Heart right ventricle (tissue), 16 donors: ENCODE measurements at regions not wholly inside any gene's neighbourhood (a gene's known extent, or its start where the extent isn't known, plus 50 kb on each side); places are given as distances from the start of the nearest gene placed in this dataset.
A peak's percentile ranks its signal among the peaks of the same experiment; 100 is the strongest.

ENCODE experiments used
- ATAC-seq, 8 donors: fragments of 200-7000 bp; cut with Tn5 transposase; one replicate each; pipeline ENCODE4 v1.9.1; 2020; ENCODE audit warnings: mild to moderate bottlenecking in 8 of 8, moderate library complexity in 8 of 8, moderate number of reproducible peaks in 1 of 8
- DNase-seq, 2 donors: peaks; one replicate each; pipeline ENCODE4 v3.0.0-alpha.2; 2020
- H3K27ac ChIP-seq, 10 donors: fragments of 200-600 bp; sonication (generic) in 2 of 10; one replicate each; pipeline versions ENCODE4 v1.5.0 to v1.8.0; 2020 to 2022; ENCODE audit warnings: mild to moderate bottlenecking in 3 of 10
- H3K27me3 ChIP-seq, 7 donors: fragments of 200-600 bp; one replicate each; pipeline ENCODE4 v1.8.0; 2021 to 2022; ENCODE audit warnings: mild to moderate bottlenecking in 2 of 7
- H3K36me3 ChIP-seq, 9 donors: fragments of 200-600 bp; sonication (generic) in 1 of 9; one replicate each; pipeline versions ENCODE4 v1.5.0 to v1.8.0; 2020 to 2022; ENCODE audit warnings: mild to moderate bottlenecking in 2 of 9
- H3K4me1 ChIP-seq, 9 donors: fragments of 200-600 bp; sonication (generic) in 1 of 9; one replicate each; pipeline versions ENCODE4 v1.5.0 to v1.8.0; 2020 to 2022; ENCODE audit warnings: mild to moderate bottlenecking in 4 of 9
- H3K4me3 ChIP-seq, 10 donors: fragments of 200-600 bp; sonication (generic) in 2 of 10; one replicate each; pipeline versions ENCODE4 v1.5.0 to v1.8.0; 2020 to 2022; ENCODE audit warnings: mild to moderate bottlenecking in 7 of 10, moderate library complexity in 2 of 10
- H3K9me3 ChIP-seq, 11 donors: fragments of 200-600 bp in 10 of 11; sonication (generic) in 2 of 11; one replicate each; pipeline versions ENCODE4 v1.5.0 to v1.8.0; 2013 to 2022; ENCODE audit warnings: mild to moderate bottlenecking in 2 of 11, control low read depth in 1 of 11, moderate library complexity in 1 of 11
- CTCF ChIP-seq, 9 donors: fragments of 200-600 bp; sonication (generic) in 2 of 9; IDR thresholded peaks; one replicate each; pipeline versions ENCODE4 v1.5.0 to v1.8.0; 2021 to 2022; ENCODE audit warnings: antibody characterized with exemption in 9 of 9, mild to moderate bottlenecking in 5 of 9, moderate library complexity in 1 of 9
- WGBS, 2 donors: extraction: QIAGEN DNeasy Blood & Tissue Kit; methylation state at CpG; one replicate each; pipeline ENCODE4 v1.1.7; 2013; ENCODE audit warnings: inconsistent platforms in 1 of 2; 5-methylcytosine and 5-hydroxymethylcytosine counted together
- intact Hi-C, 10 donors: fragments of 100-400 bp; cut with DNase I; formaldehyde crosslinking; loops; one replicate each; pipeline versions ENCODE4 v1.11.1 to v1.14.2; 2022
- donor health status: Arrhythmogenic right ventricular cardiomyopathy.
- donor health status: ischemic (EF 13 %, LVEDD 7.1; RV severe dilation, severe dysfunction).
- donor health status: healthy with polysubstance abuse.
- donor health status: DM: no; HTN: yes; CAD: no.
- donor health status: DM: no; HTN: no; CAD: no.
- donor health status: ischemic (EF 25% LVEDD 6.9; RV normal size, moderate dysfunction).
- donor health status: ischemic (EF 25% LVEDD 5.7; RV mildly dilated, moderate dysfunction).
- donor health status: healthy.
- donor health status: DM: yes; HTN: yes; CAD: no.
- donor health status: Ischemic cardiomyopathy.
- donor health status: ischemic (EF 35%, LVEDD 5.7; RV mildly dilated, moderate dysfunction).
- donor health status: nonischemic (EF 11% LVEDD 7.7; RV severe dilation, severe dysfunction).
- donor health status: DM: yes; HTN: yes; CAD: no.
- donor health status: PGD.
- donor health status: ischemic (EF 29% LVEDD 5.4; RV normal size, mild dysfunction).
- donor health status: nonischemic (EF 23%, LVEDD 6.1; RV moderate dilation, normal function).

DNA sequence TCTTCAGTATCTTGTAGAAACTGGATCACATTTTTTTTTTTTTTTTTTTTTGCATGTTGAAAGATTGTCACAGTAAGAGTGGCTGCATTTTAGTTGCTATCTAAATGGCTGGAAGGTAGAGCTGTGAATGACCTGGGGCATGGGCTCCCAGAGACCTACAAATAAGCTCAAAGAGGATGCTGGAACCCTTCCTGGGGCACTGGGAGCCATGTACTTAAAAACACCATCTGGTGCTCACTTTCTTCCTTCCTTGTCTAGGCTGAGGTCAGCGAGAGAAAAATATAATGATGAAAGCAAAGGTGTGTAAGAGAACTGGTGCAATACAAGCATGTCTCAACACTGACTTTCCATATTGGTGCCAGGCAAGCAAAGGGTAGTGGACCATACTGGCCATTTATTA lies 323.9 kb downstream of the SV2B start:
- intact Hi-C loops: loop anchor here in 1 of 10 donors (10.0 kb wide), 1 partner anchor 61 kb away; no protein-coding TSS in a partner anchor
- peaks cover 0 to 9% (median 0%) of the 10 kb centered on the region in 11 donors for H3K9me3 ChIP-seq
- peaks cover 0 to 4% (median 0%) of the 10 kb centered on the region in 9 donors for H3K4me1 ChIP-seq
- TF ChIP-seq CTCF (IDR thresholded peaks at IDR 0.05): no peak
- no peak for DNase-seq
- H3K36me3 ChIP-seq: no peaks in the 10 kb centered on the region
- WGBS, 2 donors: 74 to 88% methylated on average over 1 of the region's 1 CpG
- H3K27me3 ChIP-seq: peaks cover 0 to 2% (median 0%) of the 10 kb centered on the region in 7 donors
- ATAC-seq: no peak
- no peak overlapping the region for H3K4me3 ChIP-seq
- peak overlapping the region in 1 of 10 donors; percentile 57 for H3K27ac ChIP-seq

DNA sequence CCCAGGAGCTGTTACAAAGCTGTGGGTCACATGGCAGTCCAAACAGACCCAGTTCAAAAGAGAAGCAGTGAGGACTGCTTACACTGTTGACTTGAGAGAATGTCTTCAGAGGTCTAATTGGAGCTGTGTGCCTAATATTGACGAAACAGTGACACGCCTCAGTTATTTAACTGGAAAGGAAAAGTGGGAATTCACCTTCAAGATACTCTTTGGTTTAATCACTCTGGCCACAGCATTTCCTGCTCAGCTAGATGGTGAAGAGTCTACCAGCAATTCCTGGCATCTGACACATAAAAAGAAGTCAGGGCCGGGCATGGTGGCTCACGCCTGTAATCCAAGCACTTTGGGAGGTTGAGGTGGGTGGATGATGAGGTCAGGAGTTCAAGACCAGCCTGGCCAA lies 326.4 kb downstream of the SV2B start:
- Histone ChIP-seq H3K4me3 (no peak overlapping the region), H3K4me1 (peaks cover 0 to 4% (median 0%) of the 10 kb centered on the region in 9 donors), H3K36me3 (no peaks in the 10 kb centered on the region), H3K9me3 (no peaks in the 10 kb centered on the region), H3K27ac (no peak overlapping the region), H3K27me3 (peaks cover 0 to 2% (median 0%) of the 10 kb centered on the region in 7 donors)
- no peak for DNase-seq
- no peak for ATAC-seq
- 79 to 86% methylated on average over 4 of the region's 4 CpGs for WGBS, 2 donors
- intact Hi-C loops: loop anchor here in 1 of 10 donors (10.0 kb wide), 1 partner anchor 58 kb away; no protein-coding TSS in a partner anchor
- no peak for TF ChIP-seq CTCF (IDR thresholded peaks at IDR 0.05)

GRCh38 chr15:91429973-91430372 lies 329.9 kb downstream of the SV2B start:
- DNase-seq (no peak), ATAC-seq (no peak)
- Histone ChIP-seq H3K27me3 (peaks cover 0 to under 1% (median 0%) of the 10 kb centered on the region in 7 donors), H3K9me3 (peaks cover 0 to 8% (median 0%) of the 10 kb centered on the region in 11 donors), H3K27ac (peak overlapping the region in 1 of 10 donors; percentile 75), H3K36me3 (no peaks in the 10 kb centered on the region), H3K4me1 (no peaks in the 10 kb centered on the region), H3K4me3 (no peak overlapping the region)
- intact Hi-C loops: loop anchor here in 1 of 10 donors (10.0 kb wide), 1 partner anchor 55 kb away; no protein-coding TSS in a partner anchor
- TF ChIP-seq CTCF (IDR thresholded peaks at IDR 0.05): no peak
- WGBS, 2 donors: 69 to 78% methylated on average over 9 of the region's 9 CpGs

DNA sequence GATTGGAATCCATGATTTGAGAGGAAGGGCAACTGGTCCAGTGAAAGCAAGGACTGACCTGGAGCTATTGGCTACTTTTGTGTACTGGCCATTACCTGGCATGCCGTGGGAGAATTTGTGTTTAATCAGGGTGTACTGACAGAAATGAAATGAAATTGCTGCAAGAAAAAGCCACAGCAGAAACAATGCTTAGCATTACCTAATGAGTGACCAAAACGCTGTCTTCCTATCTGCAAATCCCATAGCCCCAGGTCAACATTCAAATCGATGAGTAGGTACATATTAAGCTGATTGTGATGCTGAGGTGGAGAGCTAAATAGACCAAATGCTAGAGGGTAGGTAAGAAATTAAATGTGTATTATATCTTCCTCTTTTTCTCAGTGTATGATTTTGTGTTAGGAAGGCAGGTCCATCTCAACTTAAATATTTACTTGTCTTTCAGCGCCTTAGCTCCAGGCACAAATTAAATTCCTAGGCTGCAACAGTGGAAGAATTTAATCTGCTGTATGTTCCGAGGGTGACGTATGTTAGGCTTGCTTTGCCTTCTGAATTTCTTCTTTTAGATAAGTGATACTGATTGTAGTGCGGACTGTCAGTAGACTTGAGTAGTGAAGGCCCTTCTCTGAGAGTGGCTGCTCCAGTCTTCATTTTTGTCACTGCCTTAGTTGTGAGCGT lies 331.1 kb downstream of the SV2B start:
- Histone ChIP-seq H3K27ac (no peak overlapping the region), H3K9me3 (peaks cover 0 to 8% (median 0%) of the 10 kb centered on the region in 11 donors), H3K36me3 (no peaks in the 10 kb centered on the region), H3K4me3 (no peak overlapping the region), H3K27me3 (no peaks in the 10 kb centered on the region), H3K4me1 (no peaks in the 10 kb centered on the region)
- WGBS, 2 donors: 84 to 85% methylated on average over 8 of the region's 8 CpGs
- no peak for ATAC-seq
- no peak for TF ChIP-seq CTCF (IDR thresholded peaks at IDR 0.05)
- DNase-seq: no peak
- intact Hi-C loops: no loop called here
